Body of pancreas (tissue), 4 donors: ENCODE measurements at regions not wholly inside any gene's neighbourhood (a gene's known extent, or its start where the extent isn't known, plus 50 kb on each side); places are given as distances from the start of the nearest gene placed in this dataset.

Source experiments
- ATAC-seq: fragments of 150-250 bp; one replicate; pipeline ENCODE4 v1.9.1; 2016
- DNase-seq, 4 donors: peaks; one replicate each; pipeline ENCODE4 v3.0.0-alpha.2; 2019
- H3K27ac ChIP-seq, 4 donors: fragments of 200-600 bp; sonication (generic); 1 replicate in 3 of 4; 2 replicates in 1 of 4; pipeline versions ENCODE4 v1.5.1 to v1.6.1; 2016 to 2019; ENCODE audit warnings: mild to moderate bottlenecking in 1 of 4, mixed read lengths in 1 of 4, moderate library complexity in 1 of 4
- H3K27me3 ChIP-seq, 2 donors: fragments of 200-600 bp; sonication (generic); one replicate each; pipeline ENCODE4 v1.6.0; 2016; ENCODE audit warnings: mild to moderate bottlenecking in 1 of 2
- H3K36me3 ChIP-seq, 2 donors: fragments of 200-600 bp; sonication (generic); replicated peaks in 1 of 2; 2 replicates each; pipeline ENCODE4 v1.5.1; 2016; ENCODE audit warnings: low read depth in 2 of 2; ENCODE audit not compliant: insufficient read depth in 1 of 2
- H3K4me1 ChIP-seq: fragments of 200-600 bp; sonication (generic); one replicate; pipeline ENCODE4 v1.6.0; 2016
- H3K4me3 ChIP-seq, 2 donors: fragments of 200-600 bp; sonication (generic); 1 replicate in 1 of 2; 2 replicates in 1 of 2; pipeline ENCODE4 v1.5.1; 2016 to 2019
- H3K9me3 ChIP-seq, 3 donors: fragments of 200-600 bp; sonication (generic); 1 replicate in 2 of 3; 2 replicates in 1 of 3; pipeline ENCODE4 v1.5.1; 2016
- CTCF ChIP-seq, 7 experiments: fragments of 450-650 bp in 4 of 7; fragments of 200-600 bp in 3 of 7; sonication (generic) in 3 of 7; IDR thresholded peaks; one replicate each; pipeline ENCODE4 v1.5.1; 2016 to 2019; ENCODE audit warnings: antibody characterized with exemption in 7 of 7
- POLR2A ChIP-seq, 3 donors: fragments of 450-650 bp; IDR thresholded peaks; one replicate each; pipeline ENCODE4 v1.6.1; 2016; ENCODE audit warnings: antibody characterized with exemption in 3 of 3, mild to moderate bottlenecking in 2 of 3
- WGBS, 2 donors: methylation state at CpG; one replicate each; pipeline ENCODE4 v1.1.5; 2017; 5-methylcytosine and 5-hydroxymethylcytosine counted together
- intact Hi-C: fragments of 100-400 bp; cut with DNase I; formaldehyde crosslinking; loops from one replicate; pipeline ENCODE4 v1.15.1; 2023

GRCh38 chr7:113684165-113684564, 234.6 kb downstream of the PPP1R3A start:
- intact Hi-C loops: no loop called here
- Histone ChIP-seq H3K4me3 (no peak overlapping the region), H3K27ac (no peak overlapping the region), H3K9me3 (no peaks in the 10 kb centered on the region), H3K4me1 (no peaks in the 10 kb centered on the region), H3K36me3 (no peaks in the 10 kb centered on the region), H3K27me3 (no peaks in the 10 kb centered on the region)
- WGBS, 2 donors: 66 to 76% methylated on average over 5 of the region's 5 CpGs
- DNase-seq (no peak), ATAC-seq (no peak)
- no peak for TF ChIP-seq CTCF (IDR thresholded peaks at IDR 0.05)
- TF ChIP-seq POLR2A (IDR thresholded peaks at IDR 0.05): no peak

- TF ChIP-seq POLR2A (IDR thresholded peaks at IDR 0.05): no peak
- no peaks in the 10 kb centered on the region for H3K36me3 ChIP-seq
- DNase-seq: no peak
- intact Hi-C loops: no loop called here
- ATAC-seq: no peak
- H3K27me3 ChIP-seq: no peaks in the 10 kb centered on the region
- no peak overlapping the region for H3K27ac ChIP-seq
- no peaks in the 10 kb centered on the region for H3K9me3 ChIP-seq
- WGBS, 2 donors: 70 to 74% methylated on average over 3 of the region's 3 CpGs
- no peak overlapping the region for H3K4me3 ChIP-seq
- H3K4me1 ChIP-seq: no peaks in the 10 kb centered on the region
These were observed 241.0 kb downstream of the PPP1R3A start for GRCh38 chr7:113677811-113678210.

- H3K4me1 ChIP-seq: no peaks in the 10 kb centered on the region
- H3K27ac ChIP-seq: no peak overlapping the region
- no peak for DNase-seq
- H3K36me3 ChIP-seq: no peaks in the 10 kb centered on the region
- H3K9me3 ChIP-seq: no peaks in the 10 kb centered on the region
- intact Hi-C loops: no loop called here
- TF ChIP-seq CTCF (IDR thresholded peaks at IDR 0.05): no peak
- TF ChIP-seq POLR2A (IDR thresholded peaks at IDR 0.05): no peak
- H3K4me3 ChIP-seq: no peak overlapping the region
- no peak for ATAC-seq
- 85 to 86% methylated on average over 1 of the region's 1 CpG for WGBS, 2 donors
- no peaks in the 10 kb centered on the region for H3K27me3 ChIP-seq
These were observed 253.9 kb downstream of the PPP1R3A start for GRCh38 chr7:113664867-113665266.

- DNase-seq (no peak), ATAC-seq (no peak)
- no peaks in the 10 kb centered on the region for H3K36me3 ChIP-seq
- no peaks in the 10 kb centered on the region for H3K9me3 ChIP-seq
- intact Hi-C loops: no loop called here
- H3K4me1 ChIP-seq: no peaks in the 10 kb centered on the region
- TF ChIP-seq POLR2A (IDR thresholded peaks at IDR 0.05): no peak
- no peak for TF ChIP-seq CTCF (IDR thresholded peaks at IDR 0.05)
- H3K27ac ChIP-seq: no peak overlapping the region
- H3K4me3 ChIP-seq: no peak overlapping the region
- H3K27me3 ChIP-seq: no peaks in the 10 kb centered on the region
These were observed 259.4 kb downstream of the PPP1R3A start for GRCh38 chr7:113659416-113659815.

GRCh38 chr7:113657603-113658002, 261.2 kb downstream of the PPP1R3A start:
- intact Hi-C loops: no loop called here
- Histone ChIP-seq H3K4me3 (no peak overlapping the region), H3K27ac (no peak overlapping the region), H3K36me3 (no peaks in the 10 kb centered on the region), H3K27me3 (no peaks in the 10 kb centered on the region), H3K4me1 (no peaks in the 10 kb centered on the region), H3K9me3 (no peaks in the 10 kb centered on the region)
- no peak for ATAC-seq
- no peak for TF ChIP-seq CTCF (IDR thresholded peaks at IDR 0.05)
- TF ChIP-seq POLR2A (IDR thresholded peaks at IDR 0.05): no peak
- 13 to 28% methylated on average over 1 of the region's 1 CpG for WGBS, 2 donors
- no peak for DNase-seq
